Colonic mucosa (tissue), 4 donors: ENCODE measurements at regions not wholly inside any gene's neighbourhood (a gene's known extent, or its start where the extent isn't known, plus 50 kb on each side); places are given as distances from the start of the nearest gene placed in this dataset.
"Not testable (repeated sequence)": the region's sequence is repeated elsewhere in the genome, so short reads cannot be mapped to it uniquely, and the experiment has no call there.

Source experiments
- DNase-seq: peaks from one replicate; pipeline ENCODE4 v3.0.0-alpha.2; 2020
- H3K27ac ChIP-seq: fragments of 200-600 bp; one replicate; pipeline ENCODE4 v1.8.0; 2021
- H3K27me3 ChIP-seq: fragments of 200-600 bp; one replicate; pipeline ENCODE4 v1.8.0; 2021
- H3K36me3 ChIP-seq: fragments of 200-600 bp; one replicate; pipeline ENCODE4 v1.8.0; 2021
- H3K4me1 ChIP-seq: fragments of 200-600 bp; one replicate; pipeline ENCODE4 v1.8.0; 2021; ENCODE audit warnings: mild to moderate bottlenecking
- H3K4me3 ChIP-seq: fragments of 200-600 bp; one replicate; pipeline ENCODE4 v1.8.0; 2021
- H3K9ac ChIP-seq, 2 donors: one replicate each; pipeline ENCODE4 v1.7.0; 2013; ENCODE audit warnings: control low read depth in 2 of 2, low read depth in 2 of 2, low read length in 2 of 2
- H3K9me3 ChIP-seq: fragments of 200-600 bp; one replicate; pipeline ENCODE4 v1.8.0; 2021
- CTCF ChIP-seq: fragments of 200-600 bp; IDR thresholded peaks from one replicate; pipeline ENCODE4 v1.8.0; 2022; ENCODE audit warnings: antibody characterized with exemption, mild to moderate bottlenecking
- intact Hi-C: fragments of 100-400 bp; cut with DNase I; formaldehyde crosslinking; loops from one replicate; pipeline ENCODE4 v1.14.1; 2022
- donor health status: healthy.
- donor health status: DM: no; HTN: no; CAD: no.
- donor health status: DM: no; HTN: no; CAD: no.

- intact Hi-C loops = no loop called here
- no peak overlapping the region for H3K9ac ChIP-seq
- H3K27me3 ChIP-seq = no peaks in the 10 kb centered on the region
- H3K9me3 ChIP-seq = no peaks in the 10 kb centered on the region
- H3K4me3 ChIP-seq = no peak overlapping the region
- DNase-seq = no peak
- H3K4me1 ChIP-seq = peaks cover 10% of the 10 kb centered on the region
- no peak overlapping the region for H3K27ac ChIP-seq
- TF ChIP-seq CTCF = no peak
- no peaks in the 10 kb centered on the region for H3K36me3 ChIP-seq
These were observed 271.7 kb upstream of the MKLN1 start for GRCh38 chr7:131056007-131056406.

GRCh38 chr7:131057015-131057793 lies 270.5 kb upstream of the MKLN1 start:
- DNase-seq = peak; percentile 45
- Histone ChIP-seq H3K4me1 (peaks cover 10% of the 10 kb centered on the region), H3K4me3 (no peak overlapping the region), H3K27me3 (no peaks in the 10 kb centered on the region), H3K36me3 (no peaks in the 10 kb centered on the region), H3K9ac (peak overlapping the region; percentile 30 to 31), H3K27ac (peak overlapping the region; percentile 78), H3K9me3 (no peaks in the 10 kb centered on the region)
- no peak for TF ChIP-seq CTCF
- intact Hi-C loops = no loop called here

GRCh38 chr7:131057794-131058070 lies 269.9 kb upstream of the MKLN1 start:
- no peak for DNase-seq
- intact Hi-C loops = no loop called here
- Histone ChIP-seq H3K4me3 (no peak overlapping the region), H3K9me3 (no peaks in the 10 kb centered on the region), H3K27me3 (no peaks in the 10 kb centered on the region), H3K9ac (no peak overlapping the region), H3K4me1 (peaks cover 10% of the 10 kb centered on the region), H3K36me3 (no peaks in the 10 kb centered on the region), H3K27ac (peak overlapping the region; percentile 78)
- TF ChIP-seq CTCF = no peak

- H3K27ac ChIP-seq = peak overlapping the region; percentile 78
- H3K27me3 ChIP-seq, DNase-seq, H3K9ac ChIP-seq, H3K36me3 ChIP-seq, H3K9me3 ChIP-seq, intact Hi-C loops, H3K4me3 ChIP-seq, H3K4me1 ChIP-seq: not testable (repeated sequence)
These were observed 269.0 kb upstream of the MKLN1 start for GRCh38 chr7:131058561-131059288.

GRCh38 chr7:131059401-131059800 lies 268.3 kb upstream of the MKLN1 start:
- DNase-seq, H3K4me3 ChIP-seq, H3K36me3 ChIP-seq, H3K9me3 ChIP-seq, H3K4me1 ChIP-seq, H3K9ac ChIP-seq, H3K27me3 ChIP-seq, H3K27ac ChIP-seq, intact Hi-C loops: not testable (repeated sequence)

- TF ChIP-seq CTCF = no peak
- H3K36me3 ChIP-seq = no peaks in the 10 kb centered on the region
- H3K4me3 ChIP-seq = no peak overlapping the region
- peaks cover 9% of the 10 kb centered on the region for H3K4me1 ChIP-seq
- no peak for DNase-seq
- H3K9me3 ChIP-seq = no peaks in the 10 kb centered on the region
- intact Hi-C loops = loop anchor here (10.0 kb wide), 1 partner anchor 594 kb away; no protein-coding TSS in a partner anchor
- no peak overlapping the region for H3K27ac ChIP-seq
- H3K9ac ChIP-seq = no peak overlapping the region
- H3K27me3 ChIP-seq = no peaks in the 10 kb centered on the region
These were observed 266.5 kb upstream of the MKLN1 start for GRCh38 chr7:131061158-131061557.
